Endodermal cell (in vitro differentiated cells): ENCODE measurements at regions not wholly inside any gene's neighbourhood (a gene's known extent, or its start where the extent isn't known, plus 50 kb on each side); places are given as distances from the start of the nearest gene placed in this dataset.

ENCODE experiments used
- DNase-seq: peaks from one replicate; pipeline ENCODE4 v3.0.0-alpha.2; 2017
- H3K27ac ChIP-seq: 2 replicates; pipeline ENCODE4 v1.5.1; 2013; ENCODE audit warnings: mild to moderate bottlenecking, low read depth, low read length, moderate library complexity
- H3K27me3 ChIP-seq: 2 replicates; pipeline ENCODE4 v1.6.1; 2013; ENCODE audit warnings: mild to moderate bottlenecking, low read length, moderate library complexity; ENCODE audit not compliant: insufficient read depth, control insufficient read depth, poor library complexity, severe bottlenecking
- H3K36me3 ChIP-seq: 2 replicates; pipeline ENCODE4 v1.7.0; 2013; ENCODE audit warnings: mild to moderate bottlenecking, low read length, moderate library complexity; ENCODE audit not compliant: control insufficient read depth, insufficient read depth
- H3K4me1 ChIP-seq: one replicate; pipeline ENCODE4 v1.7.0; 2013; ENCODE audit warnings: low read length; ENCODE audit not compliant: control insufficient read depth, insufficient read depth
- H3K4me3 ChIP-seq: 2 replicates; pipeline ENCODE4 v1.5.1; 2013; ENCODE audit warnings: mild to moderate bottlenecking, low read length, moderate library complexity
- H3K9ac ChIP-seq: 2 replicates; pipeline ENCODE4 v1.6.1; 2013; ENCODE audit warnings: mild to moderate bottlenecking, low read length, moderate library complexity; ENCODE audit not compliant: poor library complexity, severe bottlenecking; ENCODE audit errors: extremely low read depth
- H3K9me3 ChIP-seq: 2 replicates; pipeline ENCODE4 v1.6.1; 2013; ENCODE audit warnings: mild to moderate bottlenecking, low read length, moderate library complexity; ENCODE audit not compliant: control insufficient read depth
- H3K27ac Mint-ChIP-seq: 2 replicates; pipeline ENCODE4 v1.8.0; 2020; ENCODE audit warnings: mixed read lengths
- H3K27me3 Mint-ChIP-seq: 2 replicates; pipeline ENCODE4 v1.8.0; 2021; ENCODE audit warnings: mild to moderate bottlenecking, mixed read lengths; ENCODE audit not compliant: insufficient read depth
- H3K36me3 Mint-ChIP-seq: 2 replicates; pipeline ENCODE4 v1.8.0; 2020; ENCODE audit warnings: low read depth, mixed read lengths
- H3K4me1 Mint-ChIP-seq: 2 replicates; pipeline ENCODE4 v1.8.0; 2020; ENCODE audit warnings: mixed read lengths
- H3K4me3 Mint-ChIP-seq: 2 replicates; pipeline ENCODE4 v1.8.0; 2020; ENCODE audit warnings: mild to moderate bottlenecking, moderate library complexity, mixed read lengths
- H3K9me3 Mint-ChIP-seq: 2 replicates; pipeline ENCODE4 v1.8.0; 2020; ENCODE audit warnings: mild to moderate bottlenecking, mixed read lengths
- CTCF ChIP-seq: fragments of 200-600 bp; sonication (generic); conservative IDR thresholded peaks from 2 replicates; pipeline ENCODE4 v1.5.0; 2021; ENCODE audit warnings: antibody characterized with exemption, mild to moderate bottlenecking
- WGBS, 2 experiments: methylation state at CpG; one replicate each; pipeline versions ENCODE4 v1.1.5 to v1.1.7; 2013; ENCODE audit warnings: missing lambda C conversion rate in 2 of 2, mixed read lengths in 1 of 2; ENCODE audit not compliant: insufficient coverage in 1 of 2, insufficient read length in 1 of 2; 5-methylcytosine and 5-hydroxymethylcytosine counted together

GRCh38 chr2:172215172-172215935, 112.7 kb upstream of the DLX2 start:
- no peaks in the 10 kb centered on the region for H3K36me3 ChIP-seq
- H3K27me3 Mint-ChIP-seq, result peaks cover 6% of the 10 kb centered on the region
- no peak for DNase-seq
- H3K4me3 Mint-ChIP-seq, result no peak overlapping the region
- peak overlapping the region; percentile 16 for H3K27ac ChIP-seq
- H3K4me3 ChIP-seq, result no peak overlapping the region
- H3K27ac Mint-ChIP-seq, result no peak overlapping the region
- H3K27me3 ChIP-seq, result no peaks in the 10 kb centered on the region
- no peaks in the 10 kb centered on the region for H3K9me3 ChIP-seq
- no peaks in the 10 kb centered on the region for H3K4me1 ChIP-seq
- no peaks in the 10 kb centered on the region for H3K9me3 Mint-ChIP-seq
- H3K36me3 Mint-ChIP-seq, result no peaks in the 10 kb centered on the region
- 91 to 95% methylated on average over 11 to 15 of the region's 15 CpGs for WGBS, 2 experiments
- H3K9ac ChIP-seq, result no peak overlapping the region
- TF ChIP-seq CTCF, result no peak
- no peaks in the 10 kb centered on the region for H3K4me1 Mint-ChIP-seq

GRCh38 chr2:172215936-172216335, 113.2 kb upstream of the DLX2 start:
- no peaks in the 10 kb centered on the region for H3K36me3 ChIP-seq
- no peak overlapping the region for H3K9ac ChIP-seq
- no peak overlapping the region for H3K4me3 Mint-ChIP-seq
- H3K27me3 ChIP-seq, result no peaks in the 10 kb centered on the region
- H3K27ac Mint-ChIP-seq, result no peak overlapping the region
- H3K4me3 ChIP-seq, result no peak overlapping the region
- H3K9me3 Mint-ChIP-seq, result no peaks in the 10 kb centered on the region
- H3K4me1 ChIP-seq, result no peaks in the 10 kb centered on the region
- H3K27me3 Mint-ChIP-seq, result peaks cover 6% of the 10 kb centered on the region
- H3K27ac ChIP-seq, result peak overlapping the region; percentile 16
- no peak for DNase-seq
- 60 to 71% methylated on average over 1 to 2 of the region's 2 CpGs for WGBS, 2 experiments
- no peak for TF ChIP-seq CTCF
- no peaks in the 10 kb centered on the region for H3K4me1 Mint-ChIP-seq
- H3K9me3 ChIP-seq, result no peaks in the 10 kb centered on the region
- no peaks in the 10 kb centered on the region for H3K36me3 Mint-ChIP-seq

- no peak overlapping the region for H3K9ac ChIP-seq
- no peak overlapping the region for H3K4me3 ChIP-seq
- Mint-ChIP-seq H3K36me3 (no peaks in the 10 kb centered on the region), H3K4me3 (no peak overlapping the region), H3K4me1 (no peaks in the 10 kb centered on the region), H3K9me3 (no peaks in the 10 kb centered on the region), H3K27me3 (peaks cover 6% of the 10 kb centered on the region), H3K27ac (no peak overlapping the region)
- DNase-seq, result no peak
- 90 to 100% methylated on average over 2 to 6 of the region's 6 CpGs for WGBS, 2 experiments
- H3K9me3 ChIP-seq, result no peaks in the 10 kb centered on the region
- no peak for TF ChIP-seq CTCF
- peak overlapping the region; percentile 45 for H3K27ac ChIP-seq
- no peaks in the 10 kb centered on the region for H3K36me3 ChIP-seq
- no peaks in the 10 kb centered on the region for H3K4me1 ChIP-seq
- no peaks in the 10 kb centered on the region for H3K27me3 ChIP-seq
Measured at GRCh38 chr2:172216477-172216876, 113.8 kb upstream of the DLX2 start.
